HG02623 (cell line): ENCODE measurements at regions not wholly inside any gene's neighbourhood (a gene's known extent, or its start where the extent isn't known, plus 50 kb on each side); places are given as distances from the start of the nearest gene placed in this dataset.

Experiments
- ATAC-seq: cut with Tn5 transposase; IDR thresholded peaks from one replicate; pipeline ENCODE4 v1.9.1; 2021; ENCODE audit warnings: moderate library complexity; ENCODE audit not compliant: unreplicated experiment

GRCh38 chr18:71919211-71919610 is 624.9 kb downstream of the CBLN2 start:
- ATAC-seq: no peak

GRCh38 chr18:71913641-71914040 is 630.5 kb downstream of the CBLN2 start:
- no peak for ATAC-seq

DNA sequence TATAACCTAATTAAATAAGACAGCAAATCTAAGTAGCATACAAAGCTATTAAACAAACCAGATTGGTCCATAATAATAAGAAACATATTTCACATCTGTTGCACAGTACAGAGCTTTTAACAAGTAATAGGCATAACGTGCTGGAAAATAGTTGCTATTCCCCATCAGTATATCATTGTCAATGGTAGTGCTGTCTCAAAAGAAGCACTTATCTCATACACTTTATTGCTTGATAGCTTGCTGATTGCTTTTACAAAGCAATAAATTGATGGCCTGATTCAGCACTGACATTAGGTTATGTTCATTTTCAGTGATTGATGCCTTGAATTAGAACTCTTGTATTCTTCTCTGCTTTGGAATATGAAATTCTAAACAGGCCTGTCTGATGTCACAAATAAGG is 641.7 kb downstream of the CBLN2 start:
- no peak for ATAC-seq

- no peak for ATAC-seq
Observed at GRCh38 chr18:71899707-71900472, 644.3 kb downstream of the CBLN2 start.

DNA sequence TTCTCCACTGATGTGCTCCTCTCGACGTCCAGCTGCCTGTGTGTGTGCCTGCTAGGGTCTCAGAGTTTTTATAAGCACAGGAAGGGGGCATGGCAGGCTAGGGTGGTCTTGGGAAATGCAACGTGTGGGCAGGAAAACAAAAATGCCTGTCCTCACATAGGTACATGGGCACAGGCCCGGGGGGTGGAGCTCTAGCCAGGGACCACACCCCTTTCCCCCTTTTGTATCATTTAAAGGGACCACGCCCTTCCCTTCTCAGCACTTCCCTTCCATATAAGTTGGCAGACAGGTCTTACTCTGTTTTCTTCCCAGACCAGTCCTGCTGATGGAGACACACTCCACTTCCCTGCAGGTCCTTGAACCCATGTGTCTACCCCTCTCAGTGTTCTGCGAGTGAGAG is 645.0 kb downstream of the CBLN2 start:
- no peak for ATAC-seq

DNA sequence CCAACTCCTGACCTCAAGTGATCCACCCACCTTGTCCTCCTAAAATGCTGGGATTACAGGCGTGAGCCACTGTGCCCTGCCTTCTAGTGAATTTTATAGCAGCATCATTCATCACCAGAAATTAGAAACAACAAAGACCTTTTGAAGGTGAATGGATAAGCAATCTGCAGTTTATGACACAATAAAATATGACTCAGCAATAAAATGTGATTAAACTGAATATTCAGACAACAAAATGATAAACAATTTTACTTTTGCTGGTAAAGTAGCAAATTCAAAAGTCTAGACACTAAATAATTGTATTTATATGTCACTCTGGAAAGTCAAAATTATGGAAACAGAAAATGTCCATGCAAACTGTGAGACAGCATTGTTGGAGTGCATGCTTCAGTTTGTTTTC is 656.6 kb downstream of the CBLN2 start:
- ATAC-seq: no peak

- ATAC-seq: no peak
Observed at GRCh38 chr18:71878226-71878625, 665.9 kb downstream of the CBLN2 start.

- ATAC-seq: no peak
Observed at GRCh38 chr18:71873695-71874094, 670.4 kb downstream of the CBLN2 start.

- ATAC-seq: no peak
Observed at GRCh38 chr18:71865888-71866287, 678.3 kb downstream of the CBLN2 start.

- no peak for ATAC-seq
Observed at GRCh38 chr18:71850602-71851001, 693.5 kb downstream of the CBLN2 start.

- ATAC-seq: no peak
Observed at GRCh38 chr18:71849407-71849806, 694.7 kb downstream of the CBLN2 start.

DNA sequence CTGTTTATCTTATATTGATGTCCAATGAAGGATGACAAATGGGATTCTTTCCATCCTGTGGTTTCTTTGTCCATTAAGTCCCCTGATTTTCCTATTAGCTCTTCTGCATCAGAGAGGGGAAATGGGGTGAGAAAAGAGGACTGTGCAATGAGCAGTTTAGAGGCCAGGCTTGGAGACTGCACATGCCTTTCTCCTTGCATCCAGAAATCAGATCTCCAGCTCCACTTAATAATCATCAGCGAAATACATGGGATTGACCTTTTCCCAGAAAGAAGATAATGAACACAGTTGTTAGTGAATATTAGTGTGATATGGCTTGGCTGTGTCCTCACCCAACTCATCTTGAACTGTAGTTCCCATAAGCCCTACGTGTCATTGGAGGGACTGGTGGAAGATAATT is 697.4 kb downstream of the CBLN2 start:
- ATAC-seq: no peak

- no peak for ATAC-seq
Observed at GRCh38 chr18:71844814-71845213, 699.3 kb downstream of the CBLN2 start.

GRCh38 chr18:71842666-71843065 is 701.5 kb downstream of the CBLN2 start:
- no peak for ATAC-seq

GRCh38 chr18:71837547-71837946 is 706.6 kb downstream of the CBLN2 start:
- ATAC-seq: no peak

- ATAC-seq: no peak
Observed at GRCh38 chr18:71832946-71833617, 711.1 kb downstream of the CBLN2 start.

DNA sequence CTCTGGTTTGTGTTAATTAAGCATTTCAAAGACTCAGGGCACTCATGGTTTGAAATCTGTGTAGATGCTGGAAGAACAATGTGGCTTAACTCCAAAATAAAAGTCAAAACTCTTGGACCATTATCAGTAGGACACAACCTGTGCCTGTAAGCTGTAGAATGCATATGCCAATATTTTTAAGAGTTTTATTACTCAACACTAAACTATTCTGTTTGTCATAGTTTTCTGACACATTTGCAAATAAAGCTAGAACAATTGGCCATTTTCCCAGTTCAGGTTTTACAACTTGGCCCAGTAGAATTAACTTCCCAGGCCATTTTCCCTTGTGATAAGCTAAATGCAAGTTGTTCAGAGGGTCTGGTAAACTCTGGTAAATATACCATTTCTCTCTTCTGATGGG is 713.1 kb downstream of the CBLN2 start:
- no peak for ATAC-seq

DNA sequence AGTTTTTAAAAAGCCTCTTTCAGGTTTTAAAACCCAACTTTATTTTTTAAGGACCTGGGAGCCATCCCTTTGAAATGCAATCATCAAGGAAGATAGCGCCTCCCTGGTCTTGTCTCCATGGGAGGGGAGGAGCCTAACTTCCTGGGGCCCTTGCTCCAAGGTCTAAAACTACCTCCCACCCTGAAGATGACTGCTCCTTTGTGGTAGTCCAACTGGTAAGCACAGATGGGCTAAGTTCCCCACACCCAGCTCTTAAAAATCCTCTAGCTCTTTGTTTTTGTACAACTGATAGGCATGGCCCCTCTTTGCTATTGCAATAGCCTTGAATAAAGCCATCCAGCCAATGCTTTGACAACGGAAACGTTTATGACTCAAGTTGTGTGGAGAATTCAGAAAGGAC is 716.8 kb downstream of the CBLN2 start:
- ATAC-seq: no peak

DNA sequence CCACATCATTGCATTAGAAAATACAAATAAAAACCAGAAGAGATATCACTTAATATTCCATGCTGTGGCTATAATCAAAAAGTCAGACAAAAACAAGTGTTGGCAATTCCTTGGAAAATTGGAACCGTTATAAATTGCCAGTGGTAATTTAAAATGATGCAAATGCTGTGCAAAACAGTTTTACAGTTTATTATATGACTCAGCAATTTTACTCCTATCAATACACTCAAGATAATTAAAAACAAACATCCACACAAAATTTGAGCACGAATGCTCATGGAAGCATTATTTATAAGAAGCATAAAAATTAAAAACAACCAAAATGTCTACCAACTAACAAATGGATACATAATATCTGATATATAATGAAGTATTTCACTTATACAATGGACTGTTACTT is 728.8 kb downstream of the CBLN2 start:
- ATAC-seq: no peak

DNA sequence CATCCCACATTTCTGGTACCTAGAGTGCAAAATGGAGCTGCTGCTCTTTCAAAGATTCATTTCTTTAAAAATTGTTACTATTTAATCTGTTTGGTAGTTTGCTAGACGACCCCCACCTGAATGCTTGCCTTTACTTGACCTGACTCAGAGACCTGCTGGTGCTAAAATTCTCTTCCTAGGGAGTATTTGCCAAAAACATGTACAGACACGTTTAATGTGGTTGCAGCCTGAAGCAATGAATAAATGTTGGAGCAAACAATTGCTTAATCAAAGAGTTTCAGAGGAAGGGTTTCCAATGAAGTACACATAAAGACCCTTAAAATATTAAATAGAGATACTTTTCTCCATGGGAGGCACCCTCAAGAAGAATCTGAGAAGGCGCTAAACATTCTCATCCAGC is 734.4 kb downstream of the CBLN2 start:
- no peak for ATAC-seq

- ATAC-seq: no peak
Observed at GRCh38 chr18:71808616-71809015, 735.5 kb downstream of the CBLN2 start.

DNA sequence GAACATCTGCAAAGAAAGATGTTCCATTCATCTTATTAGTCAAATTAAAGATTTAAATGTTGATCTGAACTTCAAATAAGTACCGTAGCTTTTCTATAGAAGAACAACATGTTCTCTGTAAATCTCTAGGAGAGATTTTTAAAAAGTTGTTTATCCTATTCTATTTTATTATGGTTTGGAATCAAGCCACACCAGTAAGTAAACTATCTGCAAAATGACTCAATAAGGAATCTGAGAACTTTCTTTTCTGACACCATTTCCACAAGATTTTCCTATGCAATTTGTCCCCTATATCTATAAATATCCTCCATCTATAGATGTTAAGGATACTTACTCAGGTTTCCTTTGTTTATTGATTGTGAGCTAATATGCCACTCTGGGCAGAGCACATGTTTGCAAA is 736.6 kb downstream of the CBLN2 start:
- ATAC-seq: no peak
